Dermis microvascular lymphatic vessel endothelial cell (primary cell): ENCODE measurements at regions not wholly inside any gene's neighbourhood (a gene's known extent, or its start where the extent isn't known, plus 50 kb on each side); places are given as distances from the start of the nearest gene placed in this dataset.
"Not testable (repeated sequence)": the region's sequence is repeated elsewhere in the genome, so short reads cannot be mapped to it uniquely, and the experiment has no call there.

Experiments used
- DNase-seq, 2 donors: peaks; one replicate each; pipeline versions ENCODE4 v3.0.0 to v3.0.0-alpha.2; 2010; ENCODE audit warnings: low read depth in 2 of 2

DNA sequence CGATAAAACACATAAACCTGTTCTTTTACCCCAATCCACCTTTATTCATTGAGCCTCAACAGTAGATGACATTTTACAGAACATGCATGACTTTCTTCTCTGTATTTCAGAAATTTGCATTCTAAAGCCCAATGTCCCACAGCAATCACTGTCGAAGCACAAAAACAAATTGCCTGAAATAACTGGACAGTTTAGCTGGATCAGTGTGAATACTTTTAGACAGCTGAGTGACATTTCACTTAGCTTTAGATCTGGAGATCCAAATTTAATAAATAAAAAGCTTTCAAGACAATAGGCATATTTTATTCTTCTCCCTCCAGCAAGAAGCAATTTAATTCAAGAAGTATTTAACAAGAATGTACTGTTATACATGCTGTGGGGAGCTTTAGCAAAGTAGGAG lies 109.1 kb upstream of the FSCB start:
- no peak for DNase-seq

DNA sequence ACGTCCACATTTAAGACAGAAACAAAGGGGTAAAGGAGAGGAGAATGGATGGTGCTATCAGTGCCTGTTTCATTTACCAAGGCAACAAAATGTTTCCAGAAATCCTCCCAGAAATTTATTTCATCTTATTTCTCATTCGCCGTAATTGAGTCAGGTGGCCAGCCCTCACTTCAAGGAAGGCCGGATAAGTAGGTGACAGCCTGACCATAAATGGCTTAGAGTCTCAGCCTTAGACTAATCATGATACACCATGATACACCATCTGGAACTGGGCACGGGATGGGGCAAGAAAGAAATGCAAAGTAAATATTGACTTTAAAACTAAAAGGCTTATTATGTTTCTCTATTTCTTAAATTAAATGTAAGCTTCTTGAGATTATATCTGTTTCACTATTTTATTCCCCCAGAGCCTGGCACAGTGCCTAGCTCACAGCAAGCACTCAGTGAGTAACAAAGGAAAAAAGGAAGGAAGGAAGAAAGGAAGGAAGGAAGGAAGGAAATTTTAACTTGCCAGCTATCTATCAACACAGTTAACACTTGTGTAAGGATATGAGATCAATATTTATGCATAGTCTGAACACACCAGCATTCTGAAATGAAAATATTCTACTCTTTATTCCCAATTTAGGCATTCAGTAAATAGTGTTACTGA lies 106.1 kb upstream of the FSCB start:
- DNase-seq = no peak

DNA sequence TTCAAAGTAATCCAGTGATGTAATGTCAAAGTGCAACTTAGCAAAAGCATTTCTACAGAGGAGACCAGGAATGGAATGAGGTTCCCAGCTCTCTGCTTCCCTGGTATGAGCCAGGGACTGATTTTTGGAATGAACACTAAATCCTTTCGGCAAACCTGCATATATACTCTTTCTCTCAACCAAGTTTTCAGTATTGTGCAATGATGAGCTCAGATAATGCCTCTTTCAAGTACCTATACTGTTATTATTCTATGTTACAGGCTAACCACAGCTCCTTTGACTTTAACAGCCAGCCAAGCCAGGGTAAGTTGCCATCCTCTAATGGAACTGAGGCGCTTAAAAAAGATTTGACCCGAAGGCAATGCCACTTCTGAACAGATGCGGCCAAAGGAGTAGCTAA lies 104.9 kb upstream of the FSCB start:
- DNase-seq = no peak

DNA sequence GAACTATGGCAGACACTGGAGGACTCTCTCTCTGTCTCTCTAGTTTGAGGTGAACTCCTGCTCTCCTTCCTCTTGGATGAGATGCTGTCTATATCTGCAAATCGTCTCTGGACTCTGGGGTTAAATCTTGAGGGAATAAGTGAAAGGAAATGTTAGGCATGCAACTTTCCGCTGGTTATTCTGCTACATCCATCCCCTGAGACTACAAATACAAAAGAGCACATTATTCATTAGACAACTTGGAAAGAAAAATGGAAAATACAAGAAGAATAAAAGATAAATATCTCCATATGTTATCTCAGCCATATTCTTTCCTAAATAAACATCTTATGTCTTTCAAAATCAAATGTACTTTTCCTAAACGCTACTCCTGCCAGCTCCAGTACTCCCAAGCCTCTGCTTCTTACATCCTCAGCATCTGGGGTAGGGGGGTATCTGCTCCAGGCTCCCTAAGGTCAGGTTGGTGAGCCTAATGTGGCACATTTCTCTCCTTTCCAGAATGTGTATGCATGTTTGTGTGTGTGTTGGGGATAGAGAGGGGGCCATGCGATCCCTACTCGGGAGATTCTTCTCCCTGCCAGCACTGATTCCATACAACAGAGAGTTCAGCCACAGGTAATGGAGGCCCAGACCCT lies 102.9 kb upstream of the FSCB start:
- DNase-seq = no peak

DNA sequence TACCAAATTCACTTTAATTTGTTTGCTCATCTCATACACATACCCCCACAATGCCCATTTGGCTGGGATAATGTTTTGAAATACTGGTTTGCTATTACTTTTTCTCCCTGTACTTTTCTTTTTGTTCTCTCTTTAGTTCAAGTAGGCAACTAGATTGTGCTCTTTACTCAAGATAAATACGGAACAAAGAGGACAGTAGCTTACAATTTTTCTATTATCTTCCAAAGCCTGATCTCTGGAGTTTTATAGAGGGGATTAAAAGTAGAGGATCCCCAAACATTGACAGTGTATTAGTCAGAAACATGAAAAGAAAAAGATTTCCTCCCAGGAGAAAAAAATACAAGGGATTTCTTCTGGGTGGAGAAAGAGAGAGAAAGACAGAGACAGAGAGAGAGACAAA lies 102.1 kb upstream of the FSCB start:
- no peak for DNase-seq

DNA sequence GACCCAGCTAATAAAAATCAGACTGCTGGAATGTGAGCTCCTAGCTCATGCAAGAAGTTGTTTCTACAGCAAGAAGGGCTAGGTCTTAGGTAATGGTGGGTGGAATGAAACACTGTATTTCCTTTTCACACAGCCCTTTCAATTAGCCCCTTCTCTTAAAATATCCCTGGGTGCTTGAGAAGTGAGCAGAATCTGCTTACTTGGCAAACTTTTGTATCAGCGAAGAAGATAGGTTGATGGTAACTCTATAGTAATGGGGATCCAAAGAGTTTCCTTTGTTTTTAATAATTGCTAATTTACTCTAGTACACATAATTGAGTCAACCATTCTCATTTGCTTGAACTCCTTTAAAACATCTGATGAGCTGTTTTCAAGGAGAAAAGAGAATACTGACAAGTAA lies 100.6 kb upstream of the FSCB start:
- no peak for DNase-seq

DNA sequence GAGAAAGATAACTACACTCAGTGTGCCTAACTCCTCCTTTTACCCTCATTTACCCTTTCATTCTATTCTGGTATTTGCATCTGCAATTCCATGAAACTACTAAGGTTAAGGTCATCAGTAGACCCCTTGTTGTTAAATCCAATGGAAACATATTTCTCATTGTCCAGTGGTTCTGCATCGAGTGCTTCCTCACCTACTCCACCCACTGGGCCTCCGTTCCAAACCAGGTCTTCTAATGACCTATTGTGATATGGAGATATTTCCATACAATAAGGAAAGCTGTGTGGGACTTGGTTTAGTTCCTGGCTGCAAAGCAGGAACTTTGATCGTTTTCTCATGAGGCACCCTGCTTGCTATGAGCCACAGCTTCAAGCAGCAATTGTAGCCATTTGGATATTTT lies 99.5 kb upstream of the FSCB start:
- DNase-seq = no peak

DNA sequence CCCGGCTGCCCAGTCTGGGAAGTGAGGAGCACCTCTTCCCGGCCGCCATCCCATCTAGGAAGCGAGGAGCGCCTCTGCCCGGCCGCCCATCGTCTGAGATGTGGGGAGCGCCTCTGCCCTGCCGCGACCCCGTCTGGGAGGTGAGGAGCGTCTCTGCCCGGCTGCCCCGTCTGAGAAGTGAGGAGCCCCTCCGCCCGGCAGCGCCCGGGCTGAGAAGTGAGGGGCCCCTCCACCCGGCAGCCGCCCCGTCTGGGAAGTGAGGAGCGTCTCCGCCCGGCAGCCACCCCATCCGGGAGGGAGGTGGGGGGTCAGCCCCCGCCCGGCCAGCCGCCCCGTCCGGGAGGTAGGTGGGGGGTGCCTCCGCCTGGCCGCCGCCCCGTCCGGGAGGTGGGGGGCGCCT lies 94.2 kb upstream of the FSCB start:
- not testable (repeated sequence) for DNase-seq

DNA sequence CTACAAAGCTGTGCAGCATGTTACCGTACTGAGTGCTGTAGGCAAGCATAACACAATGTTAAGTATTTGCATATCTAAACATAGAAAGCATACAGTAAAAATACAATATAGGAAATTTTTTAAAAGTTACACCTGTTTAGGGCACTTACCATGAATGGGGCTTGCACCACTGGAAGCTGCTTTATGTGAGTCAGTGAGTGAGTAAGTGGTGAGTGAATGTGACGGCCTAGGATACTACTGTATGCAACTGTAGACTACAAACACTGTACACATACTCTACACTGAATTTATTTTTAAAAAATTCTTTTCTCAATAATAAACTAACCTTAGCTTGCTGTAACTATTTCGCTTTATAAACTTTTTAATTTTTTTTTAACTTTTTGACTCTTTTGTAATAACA lies 82.1 kb upstream of the FSCB start:
- no peak for DNase-seq

DNA sequence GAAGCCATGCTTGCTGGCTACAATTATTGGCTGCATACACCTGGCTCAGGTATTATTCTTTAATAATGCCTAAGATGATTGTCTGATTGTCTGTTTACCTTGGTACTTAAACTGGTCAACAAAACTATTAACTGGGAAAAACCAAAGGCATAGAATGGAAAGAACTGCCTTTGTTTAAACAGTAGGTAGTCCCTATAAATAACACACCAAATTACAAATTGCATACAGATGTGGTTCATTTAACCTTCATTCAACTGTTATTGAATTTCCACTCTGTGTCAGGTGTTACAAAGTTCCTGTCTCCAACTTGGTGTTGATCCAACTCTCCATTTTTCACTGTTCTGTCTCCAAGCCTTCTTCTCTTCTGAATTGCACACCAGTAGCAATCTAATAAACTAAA lies 79.8 kb upstream of the FSCB start:
- DNase-seq = no peak

DNA sequence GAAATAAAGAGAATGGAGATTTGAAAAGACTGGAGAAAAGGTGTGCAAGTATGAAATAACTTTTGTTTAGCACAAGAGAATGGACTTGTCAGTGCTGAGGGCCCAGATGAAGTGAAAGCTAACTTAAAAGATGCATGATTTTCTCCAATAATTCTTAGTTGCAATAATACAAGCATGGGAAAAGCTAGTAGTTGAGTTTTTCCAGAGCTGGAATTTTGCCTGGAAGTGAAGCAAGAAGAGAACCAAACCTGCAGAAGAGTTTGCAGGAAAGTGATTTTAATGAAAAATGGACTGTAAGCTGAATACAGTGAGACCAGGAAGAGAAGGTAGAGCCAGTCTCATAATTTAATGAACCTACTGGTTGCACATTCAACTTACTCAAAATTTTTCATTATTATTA lies 69.3 kb upstream of the FSCB start:
- DNase-seq = no peak

DNA sequence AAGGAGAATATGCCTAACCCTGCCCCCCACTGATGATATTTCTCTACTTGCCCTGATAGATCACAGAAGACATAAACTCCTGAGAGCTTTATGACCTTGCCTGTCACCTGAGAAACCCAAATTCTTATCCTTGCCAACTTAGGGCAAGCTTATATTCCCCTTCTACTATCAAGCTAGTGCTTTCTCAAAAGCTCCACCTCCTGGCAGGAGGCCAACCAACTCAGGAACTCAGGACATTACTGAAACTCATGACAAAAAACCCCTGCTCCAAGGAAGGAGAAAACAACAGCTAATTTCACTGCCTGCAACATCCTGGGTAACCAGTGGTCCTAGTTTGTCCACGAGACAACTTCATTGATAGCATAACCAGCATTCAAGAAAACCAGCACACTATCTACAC lies 60.9 kb upstream of the FSCB start:
- DNase-seq = no peak

DNA sequence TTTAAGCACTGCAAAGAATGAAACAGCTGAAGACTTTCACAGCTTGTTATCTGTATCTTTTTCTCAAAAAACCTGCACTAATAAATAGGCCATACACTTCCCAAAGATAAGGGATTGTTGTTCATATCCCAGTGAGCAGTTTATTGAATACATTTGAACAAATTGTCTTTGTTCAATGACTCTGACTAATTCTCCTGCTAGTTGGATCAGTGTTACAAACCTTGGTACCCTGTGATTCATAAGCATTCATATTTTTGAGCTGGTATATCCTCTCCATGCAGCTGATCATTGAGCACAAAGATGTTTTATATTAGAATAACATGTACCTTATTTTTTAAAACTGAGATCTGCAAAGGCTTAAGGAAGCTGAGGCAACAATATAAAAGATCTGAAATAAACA lies 58.9 kb upstream of the FSCB start:
- DNase-seq = no peak

DNA sequence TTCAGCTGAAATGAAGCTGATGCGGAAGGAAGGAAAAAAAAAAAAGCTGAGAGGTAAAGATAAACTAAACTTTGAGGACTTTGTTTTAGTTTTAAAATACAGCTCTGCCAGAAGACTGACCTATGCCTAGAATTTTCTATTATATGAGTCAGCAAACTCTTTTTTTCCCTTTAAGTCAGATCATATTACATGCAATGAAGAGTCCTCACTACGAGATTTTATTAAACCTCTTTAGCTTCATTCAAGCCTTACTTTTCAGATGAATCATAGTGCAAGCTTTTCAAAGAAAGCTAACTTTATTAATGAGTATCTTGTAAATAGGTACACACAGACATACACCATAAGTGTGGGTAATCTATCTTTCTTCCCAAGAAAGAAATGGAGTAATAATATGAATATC lies 57.8 kb upstream of the FSCB start:
- DNase-seq = no peak
